ENCODE measurements at regions not wholly inside any gene's neighbourhood (a gene's known extent, or its start where the extent isn't known, plus 50 kb on each side); places are given as distances from the start of the nearest gene placed in this dataset.

DNA sequence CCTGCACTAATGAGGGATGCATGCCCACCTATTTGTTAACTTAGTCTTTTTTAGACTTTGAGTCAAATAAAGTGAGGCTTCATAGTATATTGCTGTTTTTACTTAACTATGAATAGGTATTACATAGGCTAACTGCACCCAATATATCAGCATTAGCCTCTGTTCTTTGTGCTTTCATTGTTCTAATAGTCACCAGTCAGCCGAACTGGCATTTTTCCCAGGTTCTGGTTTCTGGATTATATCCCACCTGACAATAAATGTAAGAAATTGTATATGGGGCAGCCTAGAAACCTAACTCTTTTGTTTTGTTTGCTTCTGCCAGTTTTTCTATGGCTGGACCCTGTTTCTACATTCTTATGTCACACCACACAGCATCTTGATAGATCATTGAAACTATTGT is 1672.4 kb upstream of the LRRTM1 start:
- in situ Hi-C loops (cut with HindIII; ENCODE audit: low pct_unique_long_range_greater_than_20kb, low sequenced_read_pairs) (no loop called here), intact Hi-C loops (cut with micrococcal nuclease; ENCODE audit: unreplicated experiment) (no loop called here)
- CTCF ChIA-PET, result no interaction called here
- no TSS peak for BruUV-seq (replicated peaks)
- TF ChIP-seq TCF7L2 (IDR thresholded peaks at IDR 0.05; ENCODE audit: low read depth, low read length), result no peak
- TF ChIP-seq SIN3A (IDR thresholded peaks at IDR 0.05; ENCODE audit: borderline replicate concordance, insufficient read depth, low read depth, low read length), result no peak
- TF ChIP-seq, protein P1, sequence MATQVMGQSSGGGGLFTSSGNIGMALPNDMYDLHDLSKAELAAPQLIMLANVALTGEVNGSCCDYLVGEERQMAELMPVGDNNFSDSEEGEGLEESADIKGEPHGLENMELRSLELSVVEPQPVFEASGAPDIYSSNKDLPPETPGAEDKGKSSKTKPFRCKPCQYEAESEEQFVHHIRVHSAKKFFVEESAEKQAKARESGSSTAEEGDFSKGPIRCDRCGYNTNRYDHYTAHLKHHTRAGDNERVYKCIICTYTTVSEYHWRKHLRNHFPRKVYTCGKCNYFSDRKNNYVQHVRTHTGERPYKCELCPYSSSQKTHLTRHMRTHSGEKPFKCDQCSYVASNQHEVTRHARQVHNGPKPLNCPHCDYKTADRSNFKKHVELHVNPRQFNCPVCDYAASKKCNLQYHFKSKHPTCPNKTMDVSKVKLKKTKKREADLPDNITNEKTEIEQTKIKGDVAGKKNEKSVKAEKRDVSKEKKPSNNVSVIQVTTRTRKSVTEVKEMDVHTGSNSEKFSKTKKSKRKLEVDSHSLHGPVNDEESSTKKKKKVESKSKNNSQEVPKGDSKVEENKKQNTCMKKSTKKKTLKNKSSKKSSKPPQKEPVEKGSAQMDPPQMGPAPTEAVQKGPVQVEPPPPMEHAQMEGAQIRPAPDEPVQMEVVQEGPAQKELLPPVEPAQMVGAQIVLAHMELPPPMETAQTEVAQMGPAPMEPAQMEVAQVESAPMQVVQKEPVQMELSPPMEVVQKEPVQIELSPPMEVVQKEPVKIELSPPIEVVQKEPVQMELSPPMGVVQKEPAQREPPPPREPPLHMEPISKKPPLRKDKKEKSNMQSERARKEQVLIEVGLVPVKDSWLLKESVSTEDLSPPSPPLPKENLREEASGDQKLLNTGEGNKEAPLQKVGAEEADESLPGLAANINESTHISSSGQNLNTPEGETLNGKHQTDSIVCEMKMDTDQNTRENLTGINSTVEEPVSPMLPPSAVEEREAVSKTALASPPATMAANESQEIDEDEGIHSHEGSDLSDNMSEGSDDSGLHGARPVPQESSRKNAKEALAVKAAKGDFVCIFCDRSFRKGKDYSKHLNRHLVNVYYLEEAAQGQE (IDR thresholded peaks at IDR 0.05; ENCODE audit: insufficient read depth in 1 of 2, low read depth in 2 of 2, low read length in 1 of 2), result no peak
- no peak for TF ChIP-seq POLR2AphosphoS5 (IDR thresholded peaks at IDR 0.05; ENCODE audit: low read depth, low read length)
- TF ChIP-seq, protein P2, sequence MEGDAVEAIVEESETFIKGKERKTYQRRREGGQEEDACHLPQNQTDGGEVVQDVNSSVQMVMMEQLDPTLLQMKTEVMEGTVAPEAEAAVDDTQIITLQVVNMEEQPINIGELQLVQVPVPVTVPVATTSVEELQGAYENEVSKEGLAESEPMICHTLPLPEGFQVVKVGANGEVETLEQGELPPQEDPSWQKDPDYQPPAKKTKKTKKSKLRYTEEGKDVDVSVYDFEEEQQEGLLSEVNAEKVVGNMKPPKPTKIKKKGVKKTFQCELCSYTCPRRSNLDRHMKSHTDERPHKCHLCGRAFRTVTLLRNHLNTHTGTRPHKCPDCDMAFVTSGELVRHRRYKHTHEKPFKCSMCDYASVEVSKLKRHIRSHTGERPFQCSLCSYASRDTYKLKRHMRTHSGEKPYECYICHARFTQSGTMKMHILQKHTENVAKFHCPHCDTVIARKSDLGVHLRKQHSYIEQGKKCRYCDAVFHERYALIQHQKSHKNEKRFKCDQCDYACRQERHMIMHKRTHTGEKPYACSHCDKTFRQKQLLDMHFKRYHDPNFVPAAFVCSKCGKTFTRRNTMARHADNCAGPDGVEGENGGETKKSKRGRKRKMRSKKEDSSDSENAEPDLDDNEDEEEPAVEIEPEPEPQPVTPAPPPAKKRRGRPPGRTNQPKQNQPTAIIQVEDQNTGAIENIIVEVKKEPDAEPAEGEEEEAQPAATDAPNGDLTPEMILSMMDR (IDR thresholded peaks at IDR 0.05), result no peak
- ATAC-seq (no peak), DNase-seq (ENCODE audit: low read depth, low spot score) (no peak)
- Histone ChIP-seq H3K36me3 (ENCODE audit: control insufficient read depth, insufficient read depth, low read length) (no peaks in the 10 kb centered on the region), H3K27me3 (ENCODE audit: control insufficient read depth, insufficient read depth, low read length) (no peaks in the 10 kb centered on the region), H3K4me1 (ENCODE audit: control insufficient read depth, insufficient read depth, low read length) (no peaks in the 10 kb centered on the region), H3K27ac (ENCODE audit: low read length) (no peak overlapping the region), H3K9me3 (ENCODE audit: control insufficient read depth, insufficient read depth, low read depth, low read length) (no peaks in the 10 kb centered on the region), H3K4me3 (ENCODE audit: low read depth in 2 of 2, low read length in 2 of 2) (no peak overlapping the region)
- POLR2A ChIA-PET, result no interaction called here

GRCh38 chr2:81974216-81974615 is 1669.7 kb upstream of the LRRTM1 start:
- DNase-seq (ENCODE audit: low read depth, low spot score), result no peak
- BruUV-seq (replicated peaks), result no TSS peak
- no peak for ATAC-seq
- H3K9me3 ChIP-seq (ENCODE audit: control insufficient read depth, insufficient read depth, low read depth, low read length), result no peaks in the 10 kb centered on the region
- no peaks in the 10 kb centered on the region for H3K36me3 ChIP-seq (ENCODE audit: control insufficient read depth, insufficient read depth, low read length)
- H3K4me3 ChIP-seq (ENCODE audit: low read depth in 2 of 2, low read length in 2 of 2), result no peak overlapping the region
- H3K27me3 ChIP-seq (ENCODE audit: control insufficient read depth, insufficient read depth, low read length), result no peaks in the 10 kb centered on the region
- H3K4me1 ChIP-seq (ENCODE audit: control insufficient read depth, insufficient read depth, low read length), result no peaks in the 10 kb centered on the region
- TF ChIP-seq POLR2AphosphoS5 (IDR thresholded peaks at IDR 0.05; ENCODE audit: low read depth, low read length), result no peak
- TF ChIP-seq, protein P1 (IDR thresholded peaks at IDR 0.05; ENCODE audit: insufficient read depth in 1 of 2, low read depth in 2 of 2, low read length in 1 of 2), result no peak
- no peak for TF ChIP-seq SIN3A (IDR thresholded peaks at IDR 0.05; ENCODE audit: borderline replicate concordance, insufficient read depth, low read depth, low read length)
- TF ChIP-seq TCF7L2 (IDR thresholded peaks at IDR 0.05; ENCODE audit: low read depth, low read length), result no peak
- TF ChIP-seq, protein P2 (IDR thresholded peaks at IDR 0.05), result no peak
- CTCF ChIA-PET, result no interaction called here
- POLR2A ChIA-PET, result no interaction called here
- in situ Hi-C loops (cut with HindIII; ENCODE audit: low pct_unique_long_range_greater_than_20kb, low sequenced_read_pairs) (no loop called here), intact Hi-C loops (cut with micrococcal nuclease; ENCODE audit: unreplicated experiment) (no loop called here)
- H3K27ac ChIP-seq (ENCODE audit: low read length), result no peak overlapping the region

Measured in Panc1 (cell line).